ENCODE measurements at regions not wholly inside any gene's neighbourhood (a gene's known extent, or its start where the extent isn't known, plus 50 kb on each side); places are given as distances from the start of the nearest gene placed in this dataset.

GRCh38 chr6:58290177-58290576 lies 972.7 kb downstream of the PRIM2 start:
- DNase-seq (ENCODE audit: low read depth in 1 of 2, low spot score in 2 of 2) = no peak
- no peak overlapping the region for H3K23ac ChIP-seq (ENCODE audit: insufficient read length)
- H3K9ac ChIP-seq (replicated peaks in 1 of 4; ENCODE audit: extremely low read depth in 1 of 4, low read depth in 3 of 4, low read length in 3 of 4) = no peak overlapping the region
- H4K91ac ChIP-seq (replicated peaks; ENCODE audit: insufficient read length, low read length) = no peak overlapping the region
- H2BK20ac ChIP-seq (ENCODE audit: low read length) = no peak overlapping the region
- H2BK12ac ChIP-seq (ENCODE audit: low read depth, low read length) = no peak overlapping the region
- no peak overlapping the region for H2BK120ac ChIP-seq (replicated peaks; ENCODE audit: low read depth, low read length)
- no peak overlapping the region for H4K5ac ChIP-seq (ENCODE audit: insufficient read length, low read depth, low read length)
- H2BK15ac ChIP-seq (ENCODE audit: low read length) = no peak overlapping the region
- H3K14ac ChIP-seq (ENCODE audit: insufficient read length) = no peak overlapping the region
- H3K4me3 ChIP-seq (ENCODE audit: extremely low read depth in 1 of 4, insufficient read depth in 2 of 4, low read depth in 3 of 4, low read length in 4 of 4) = no peak overlapping the region
- H3K4me1 ChIP-seq (replicated peaks in 1 of 4; ENCODE audit: control insufficient read depth in 3 of 4, insufficient read depth in 4 of 4, low read length in 3 of 4) = no peaks in the 10 kb centered on the region
- peaks cover 32 to 36% of the 10 kb centered on the region in 2 experiments for H3K9me3 ChIP-seq (ENCODE audit: insufficient read depth in 2 of 2, low read depth in 1 of 2, low read length in 1 of 2)
- no peak overlapping the region for H2BK5ac ChIP-seq (ENCODE audit: low read depth, low read length)
- H3K27ac ChIP-seq (ENCODE audit: low read depth, low read length) = no peak overlapping the region
- H2AK5ac ChIP-seq (ENCODE audit: low read depth, low read length) = no peak overlapping the region
- CTCF ChIA-PET (ENCODE audit: partially characterized antibody) = no interaction called here
- no peak overlapping the region for H3K4ac ChIP-seq (replicated peaks; ENCODE audit: insufficient read length, low read depth, low read length)
- H4K20me1 ChIP-seq (replicated peaks in 1 of 2; ENCODE audit: control insufficient read depth in 1 of 2, insufficient read depth in 2 of 2, low read length in 2 of 2) = no peaks in the 10 kb centered on the region
- no peaks in the 10 kb centered on the region for H3K79me2 ChIP-seq (ENCODE audit: control insufficient read depth in 1 of 2, insufficient read depth in 2 of 2, low read length in 2 of 2)
- no peaks in the 10 kb centered on the region for H3K23me2 ChIP-seq (ENCODE audit: low read depth, low read length)
- POLR2A ChIA-PET (ENCODE audit: partially characterized antibody) = no interaction called here
- H3K27me3 ChIP-seq (replicated peaks in 1 of 4; ENCODE audit: control insufficient read depth in 3 of 4, extremely low read depth in 1 of 4, insufficient read depth in 3 of 4, low read length in 3 of 4) = no peaks in the 10 kb centered on the region
- no peak for TF ChIP-seq TEAD4 (IDR thresholded peaks at IDR 0.05; ENCODE audit: low read depth, low read length)
- TF ChIP-seq ZNF274 (IDR thresholded peaks at IDR 0.05; ENCODE audit: borderline replicate concordance, extremely low read depth, low read length) = no peak
- TF ChIP-seq CEBPB (IDR thresholded peaks at IDR 0.05; ENCODE audit: low read depth, low read length) = no peak
- no peak for TF ChIP-seq EP300 (IDR thresholded peaks at IDR 0.05; ENCODE audit: borderline replicate concordance in 1 of 2, low read depth in 2 of 2, low read length in 2 of 2)
- TF ChIP-seq, protein P1, sequence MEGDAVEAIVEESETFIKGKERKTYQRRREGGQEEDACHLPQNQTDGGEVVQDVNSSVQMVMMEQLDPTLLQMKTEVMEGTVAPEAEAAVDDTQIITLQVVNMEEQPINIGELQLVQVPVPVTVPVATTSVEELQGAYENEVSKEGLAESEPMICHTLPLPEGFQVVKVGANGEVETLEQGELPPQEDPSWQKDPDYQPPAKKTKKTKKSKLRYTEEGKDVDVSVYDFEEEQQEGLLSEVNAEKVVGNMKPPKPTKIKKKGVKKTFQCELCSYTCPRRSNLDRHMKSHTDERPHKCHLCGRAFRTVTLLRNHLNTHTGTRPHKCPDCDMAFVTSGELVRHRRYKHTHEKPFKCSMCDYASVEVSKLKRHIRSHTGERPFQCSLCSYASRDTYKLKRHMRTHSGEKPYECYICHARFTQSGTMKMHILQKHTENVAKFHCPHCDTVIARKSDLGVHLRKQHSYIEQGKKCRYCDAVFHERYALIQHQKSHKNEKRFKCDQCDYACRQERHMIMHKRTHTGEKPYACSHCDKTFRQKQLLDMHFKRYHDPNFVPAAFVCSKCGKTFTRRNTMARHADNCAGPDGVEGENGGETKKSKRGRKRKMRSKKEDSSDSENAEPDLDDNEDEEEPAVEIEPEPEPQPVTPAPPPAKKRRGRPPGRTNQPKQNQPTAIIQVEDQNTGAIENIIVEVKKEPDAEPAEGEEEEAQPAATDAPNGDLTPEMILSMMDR (IDR thresholded peaks at IDR 0.05; ENCODE audit: control extremely low read depth in 1 of 3, insufficient read depth in 1 of 3, low read depth in 1 of 3, low read length in 3 of 3) = no peak
- no peak for TF ChIP-seq KDM1A (IDR thresholded peaks at IDR 0.05; ENCODE audit: borderline replicate concordance, low read length)
- no peak for TF ChIP-seq CHD1 (IDR thresholded peaks at IDR 0.05; ENCODE audit: low read depth, low read length)
- TF ChIP-seq BACH1 (IDR thresholded peaks at IDR 0.05; ENCODE audit: low read length) = no peak
- no peak for TF ChIP-seq SIN3A (conservative IDR thresholded peaks at IDR 0.05 in 1 of 2, IDR thresholded peaks at IDR 0.05 in 1 of 2; ENCODE audit: low read depth in 1 of 2, low read length in 2 of 2)
- H2AFZ ChIP-seq (ENCODE audit: low read length) = no peak overlapping the region
- H4K8ac ChIP-seq (ENCODE audit: extremely low read depth, insufficient read depth, low read length) = no peak overlapping the region
- no peak overlapping the region for H3K18ac ChIP-seq (ENCODE audit: extremely low read depth, low read length)
- no peak overlapping the region for H3K56ac ChIP-seq (replicated peaks; ENCODE audit: insufficient read length, low read depth, low read length)
- H3K79me1 ChIP-seq (ENCODE audit: low read depth, low read length) = no peaks in the 10 kb centered on the region
- FAIRE-seq = no peak
- no peak overlapping the region for H3K4me2 ChIP-seq (ENCODE audit: insufficient read depth in 1 of 2, low read depth in 2 of 2, low read length in 2 of 2)
- H3K36me3 ChIP-seq (ENCODE audit: control insufficient read depth in 2 of 4, insufficient read depth in 4 of 4, low read length in 3 of 4) = no peaks in the 10 kb centered on the region; a peak in 1 of 8 replicates
